ENCODE measurements at regions not wholly inside any gene's neighbourhood (a gene's known extent, or its start where the extent isn't known, plus 50 kb on each side); places are given as distances from the start of the nearest gene placed in this dataset.

GRCh38 chr4:99754756-99755155 is 61.9 kb upstream of the DAPP1 start:
- Histone ChIP-seq H3K4ac (ENCODE audit: low read depth, low read length) (no peak overlapping the region), H3K4me2 (ENCODE audit: low read depth, low read length) (peak overlapping the region; percentile 31; the same call in 1 of the 2 replicates), H2AK5ac (ENCODE audit: low read depth, low read length) (no peak overlapping the region), H3K9me3 (ENCODE audit: control insufficient read depth, insufficient read depth, low read length) (no peaks in the 10 kb centered on the region), H3K14ac (replicated peaks; ENCODE audit: low read depth, low read length) (no peak overlapping the region), H2BK120ac (ENCODE audit: low read depth, low read length) (no peak overlapping the region), H3K9me1 (ENCODE audit: insufficient read depth, low read length) (no peaks in the 10 kb centered on the region; the same call in 1 of the 2 replicates), H4K5ac (ENCODE audit: low read depth, low read length) (no peak overlapping the region), H3K23ac (ENCODE audit: low read depth, low read length) (no peak overlapping the region), H3K36me3 (ENCODE audit: control insufficient read depth, insufficient read depth, low read length) (no peaks in the 10 kb centered on the region), H2AK9ac (replicated peaks; ENCODE audit: low read depth, low read length, poor library complexity) (no peak overlapping the region), H3K9ac (ENCODE audit: low read depth, low read length) (no peak overlapping the region), H3K56ac (ENCODE audit: extremely low read depth, insufficient read depth, low read length) (no peak overlapping the region), H4K8ac (ENCODE audit: low read depth in 2 of 2, low read length in 2 of 2) (no peak overlapping the region), H4K91ac (ENCODE audit: insufficient read depth, low read depth, low read length) (no peak overlapping the region), H2BK15ac (ENCODE audit: low read depth, low read length) (no peak overlapping the region), H4K20me1 (ENCODE audit: insufficient read depth, low read length) (no peaks in the 10 kb centered on the region), H2AFZ (replicated peaks; ENCODE audit: low read length, poor library complexity) (no peak overlapping the region), H3K79me1 (ENCODE audit: low read depth in 1 of 2, low read length in 2 of 2) (no peaks in the 10 kb centered on the region), H3K4me3 (ENCODE audit: insufficient read depth, low read depth, low read length) (no peak overlapping the region), H3K27me3 (ENCODE audit: control insufficient read depth, insufficient read depth, low read length) (no peaks in the 10 kb centered on the region), H2BK20ac (ENCODE audit: low read depth, low read length) (no peak overlapping the region), H2BK5ac (ENCODE audit: low read depth, low read length, poor library complexity, severe bottlenecking) (no peak overlapping the region), H3K18ac (ENCODE audit: low read depth, low read length) (0 out of 2 replicates have a peak overlapping the region, but pooled peaks have one; percentile 29), H3K4me1 (ENCODE audit: control insufficient read depth, insufficient read depth, low read length) (peaks cover 7% of the 10 kb centered on the region; the same call in 1 of the 2 replicates), H3K27ac (ENCODE audit: insufficient read depth, low read length) (no peak overlapping the region)
- dilution Hi-C loops (cut with HindIII; ENCODE audit: low sequenced_read_pairs, unreplicated experiment) (no loop called here), intact Hi-C loops (cut with micrococcal nuclease) (loop anchor here (5.0 kb wide), 1 partner anchor 193 kb away; the partner anchor contains the start of gene DNAJB14), in situ Hi-C loops (cut with MboI; ENCODE audit: low sequenced_read_pairs) (no loop called here)
- ChIA-PET POLR2A (ENCODE audit: unreplicated experiment) (no interaction called here), CTCF (no interaction called here)
- ATAC-seq (ENCODE audit: low read depth): peak; percentile 40; the same call in 1 of the 2 replicates
- no peak for TF ChIP-seq CHD1 (IDR thresholded peaks at IDR 0.05; ENCODE audit: low read depth, low read length)
- TF ChIP-seq SMC3 (IDR thresholded peaks at IDR 0.05; ENCODE audit: low read depth, low read length): no peak
- TF ChIP-seq NFE2L2 (IDR thresholded peaks at IDR 0.05; ENCODE audit: low read depth, low read length): no peak
- no peak for TF ChIP-seq MXI1 (IDR thresholded peaks at IDR 0.05; ENCODE audit: borderline replicate concordance, low read depth, low read length)
- TF ChIP-seq, protein P1, sequence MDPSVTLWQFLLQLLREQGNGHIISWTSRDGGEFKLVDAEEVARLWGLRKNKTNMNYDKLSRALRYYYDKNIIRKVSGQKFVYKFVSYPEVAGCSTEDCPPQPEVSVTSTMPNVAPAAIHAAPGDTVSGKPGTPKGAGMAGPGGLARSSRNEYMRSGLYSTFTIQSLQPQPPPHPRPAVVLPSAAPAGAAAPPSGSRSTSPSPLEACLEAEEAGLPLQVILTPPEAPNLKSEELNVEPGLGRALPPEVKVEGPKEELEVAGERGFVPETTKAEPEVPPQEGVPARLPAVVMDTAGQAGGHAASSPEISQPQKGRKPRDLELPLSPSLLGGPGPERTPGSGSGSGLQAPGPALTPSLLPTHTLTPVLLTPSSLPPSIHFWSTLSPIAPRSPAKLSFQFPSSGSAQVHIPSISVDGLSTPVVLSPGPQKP (IDR thresholded peaks at IDR 0.05; ENCODE audit: borderline replicate concordance, low read depth, low read length): no peak
- no peak for TF ChIP-seq RFX5 (IDR thresholded peaks at IDR 0.05; ENCODE audit: low read depth, low read length)
- no peak for TF ChIP-seq FOS (IDR thresholded peaks at IDR 0.05; ENCODE audit: low read depth, low read length)
- TF ChIP-seq MAZ (IDR thresholded peaks at IDR 0.05; ENCODE audit: borderline replicate concordance, low read depth, low read length): no peak
- no peak for TF ChIP-seq POLR2A (IDR thresholded peaks at IDR 0.05; ENCODE audit: low read depth, low read length)
- TF ChIP-seq CEBPB (IDR thresholded peaks at IDR 0.05; ENCODE audit: low read depth, low read length): no peak
- TF ChIP-seq RCOR1 (IDR thresholded peaks at IDR 0.05; ENCODE audit: insufficient replicate concordance, low read length): no peak
- no peak for TF ChIP-seq BHLHE40 (IDR thresholded peaks at IDR 0.05; ENCODE audit: low read depth, low read length)
- no peak for TF ChIP-seq CTCF (conservative IDR thresholded peaks at IDR 0.05; ENCODE audit: low read depth, low read length)
- no peak for TF ChIP-seq MAFK (IDR thresholded peaks at IDR 0.05; ENCODE audit: low read depth, low read length)
- DNase-seq: no peak
- BruUV-seq (replicated peaks): no TSS peak
- no CpG with 5 or more reads among the region's 2 CpGs for WGBS, 2 experiments (ENCODE audit: extremely low coverage in 2 of 2, insufficient read length in 1 of 2)

Data from IMR-90 (cell line).